ENCODE measurements at regions not wholly inside any gene's neighbourhood (a gene's known extent, or its start where the extent isn't known, plus 50 kb on each side); places are given as distances from the start of the nearest gene placed in this dataset.

DNA sequence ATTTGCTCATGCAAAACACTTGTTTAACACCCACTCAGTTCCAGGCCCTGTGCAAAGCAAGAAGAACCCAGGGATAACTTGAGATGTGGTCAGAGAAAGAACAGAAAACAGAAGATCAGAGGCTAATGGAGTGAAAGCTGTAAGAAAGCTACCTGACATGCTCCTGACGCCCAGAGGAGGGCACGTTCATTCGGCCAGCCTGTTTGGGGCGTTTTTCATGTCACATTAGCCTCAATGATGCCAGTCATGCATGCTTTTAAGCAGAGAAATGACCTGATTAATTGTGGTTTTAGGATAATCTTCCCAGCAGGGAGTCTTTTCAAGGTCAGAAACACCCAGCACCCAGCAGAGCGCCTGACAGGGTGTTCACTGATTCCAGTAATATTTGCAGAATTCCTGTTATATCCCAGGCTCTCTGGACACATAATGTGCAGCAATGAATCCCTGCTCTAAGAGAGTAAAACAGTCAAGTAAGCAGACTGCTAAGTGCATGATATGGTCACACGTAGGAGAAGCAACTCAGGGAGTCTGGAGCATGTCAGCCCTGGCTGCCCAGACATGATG is 320.0 kb downstream of the LRATD1 start:
- H3K4me3 ChIP-seq: no peak overlapping the region

DNA sequence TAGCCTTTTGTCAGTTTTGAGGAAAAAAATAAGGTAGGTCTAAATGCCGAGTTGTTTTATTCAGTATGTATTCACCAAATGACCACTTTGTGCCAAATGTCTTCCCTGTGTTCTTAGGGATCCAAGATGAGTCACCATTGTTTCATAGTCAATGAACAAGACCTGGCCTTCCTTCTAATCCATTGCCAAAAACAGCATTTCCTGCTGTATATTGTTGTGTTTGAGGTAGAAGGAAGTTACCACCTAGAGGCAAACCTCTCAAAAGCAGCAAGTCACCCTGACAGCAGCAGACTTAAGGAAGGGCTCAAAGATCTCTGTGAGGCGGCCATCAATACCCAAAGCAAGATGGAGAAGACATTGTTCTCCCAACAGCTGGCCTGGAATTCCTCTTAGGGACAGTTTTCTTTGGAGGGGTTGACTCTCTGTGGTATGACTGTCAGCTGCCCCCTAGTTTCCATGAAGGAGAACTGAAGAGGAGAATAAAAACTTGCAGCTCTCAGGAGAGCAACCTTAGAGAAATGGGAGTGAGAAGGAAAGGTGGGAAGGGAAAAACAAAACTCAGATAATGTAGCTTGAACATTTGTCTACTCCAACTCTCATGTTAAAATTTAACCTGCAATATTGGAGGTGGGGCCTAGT is 328.3 kb downstream of the LRATD1 start:
- no peak for TF ChIP-seq CTCF (IDR thresholded peaks at IDR 0.05)
- no peak for TF ChIP-seq POLR2A (IDR thresholded peaks at IDR 0.05; ENCODE audit: low read depth)
- TF ChIP-seq EP300 (IDR thresholded peaks at IDR 0.05): no peak
- no peak for TF ChIP-seq POLR2AphosphoS5 (IDR thresholded peaks at IDR 0.05)
- H3K4me3 ChIP-seq: no peak overlapping the region
- H3K27ac ChIP-seq (replicated peaks in 1 of 4): no peak overlapping the region
- H3K9me3 ChIP-seq: no peaks in the 10 kb centered on the region
- no peak for DNase-seq (ENCODE audit: extremely low spot score)
- H3K4me1 ChIP-seq: no peaks in the 10 kb centered on the region
- no peaks in the 10 kb centered on the region for H3K27me3 ChIP-seq
- 75% methylated on average over 2 of the region's 2 CpGs for WGBS
- intact Hi-C loops (cut with DNase I): no loop called here
- no peaks in the 10 kb centered on the region for H3K36me3 ChIP-seq

More for the DNA sequence above, 320.0 kb downstream of the LRATD1 start:
- H3K27ac ChIP-seq (replicated peaks in 1 of 4): no peak overlapping the region
- WGBS: 82% methylated on average over 6 of the region's 6 CpGs
- H3K27me3 ChIP-seq: no peaks in the 10 kb centered on the region
- no peaks in the 10 kb centered on the region for H3K4me1 ChIP-seq
- no peaks in the 10 kb centered on the region for H3K36me3 ChIP-seq
- no peak for TF ChIP-seq POLR2AphosphoS5 (IDR thresholded peaks at IDR 0.05)
- TF ChIP-seq EP300 (IDR thresholded peaks at IDR 0.05): no peak
- TF ChIP-seq CTCF (IDR thresholded peaks at IDR 0.05): no peak
- no peak for TF ChIP-seq POLR2A (IDR thresholded peaks at IDR 0.05; ENCODE audit: low read depth)
- peak; percentile 47 for DNase-seq (ENCODE audit: extremely low spot score)
- intact Hi-C loops (cut with DNase I): no loop called here
- no peaks in the 10 kb centered on the region for H3K9me3 ChIP-seq

DNA sequence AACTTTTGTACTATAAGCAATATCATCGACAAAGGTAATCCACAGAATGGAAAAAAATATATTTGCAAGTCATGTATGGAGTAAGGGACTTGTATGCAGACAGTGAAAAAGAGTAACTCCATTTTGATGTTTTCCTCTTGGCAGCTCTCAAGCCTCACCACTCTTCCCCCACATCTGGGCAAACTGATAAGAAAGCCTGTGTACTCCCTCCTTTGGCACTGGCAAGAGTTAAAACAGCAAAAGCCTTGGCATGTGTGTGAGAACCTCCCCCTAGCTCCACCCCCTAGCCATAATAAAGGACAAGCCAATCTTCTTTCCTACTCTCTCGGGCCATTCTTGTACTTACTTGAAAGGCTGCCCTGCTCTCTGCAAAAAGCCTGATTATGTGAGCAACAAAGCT is 335.2 kb downstream of the LRATD1 start:
- Histone ChIP-seq H3K27ac (replicated peaks in 1 of 4) (no peak overlapping the region), H3K9me3 (no peaks in the 10 kb centered on the region), H3K27me3 (no peaks in the 10 kb centered on the region), H3K4me1 (no peaks in the 10 kb centered on the region), H3K4me3 (no peak overlapping the region), H3K36me3 (no peaks in the 10 kb centered on the region)
- DNase-seq (ENCODE audit: extremely low spot score): no peak
- 75% methylated on average over 2 of the region's 2 CpGs for WGBS
- TF ChIP-seq EP300 (IDR thresholded peaks at IDR 0.05) (no peak), POLR2AphosphoS5 (IDR thresholded peaks at IDR 0.05) (no peak), POLR2A (IDR thresholded peaks at IDR 0.05; ENCODE audit: low read depth) (no peak), CTCF (IDR thresholded peaks at IDR 0.05) (no peak)
- intact Hi-C loops (cut with DNase I): no loop called here

GRCh38 chr2:14975381-14975780 is 342.9 kb downstream of the LRATD1 start:
- no peaks in the 10 kb centered on the region for H3K4me1 ChIP-seq
- H3K27ac ChIP-seq (replicated peaks in 1 of 4): no peak overlapping the region
- peak; percentile 24 for DNase-seq (ENCODE audit: extremely low spot score)
- H3K9me3 ChIP-seq: no peaks in the 10 kb centered on the region
- TF ChIP-seq CTCF (IDR thresholded peaks at IDR 0.05) (no peak), POLR2A (IDR thresholded peaks at IDR 0.05; ENCODE audit: low read depth) (no peak), EP300 (IDR thresholded peaks at IDR 0.05) (no peak), POLR2AphosphoS5 (IDR thresholded peaks at IDR 0.05) (no peak)
- H3K36me3 ChIP-seq: no peaks in the 10 kb centered on the region
- H3K4me3 ChIP-seq: no peak overlapping the region
- WGBS: 79% methylated on average over 2 of the region's 2 CpGs
- intact Hi-C loops (cut with DNase I): no loop called here
- H3K27me3 ChIP-seq: no peaks in the 10 kb centered on the region

- Histone ChIP-seq H3K27ac (replicated peaks in 1 of 4) (no peak overlapping the region), H3K4me3 (no peak overlapping the region), H3K4me1 (no peaks in the 10 kb centered on the region), H3K36me3 (no peaks in the 10 kb centered on the region), H3K9me3 (no peaks in the 10 kb centered on the region), H3K27me3 (no peaks in the 10 kb centered on the region)
- WGBS: 65% methylated on average over 1 of the region's 1 CpG
- no peak for DNase-seq (ENCODE audit: extremely low spot score)
- intact Hi-C loops (cut with DNase I): no loop called here
- TF ChIP-seq POLR2AphosphoS5 (IDR thresholded peaks at IDR 0.05): no peak
- TF ChIP-seq EP300 (IDR thresholded peaks at IDR 0.05): no peak
- no peak for TF ChIP-seq POLR2A (IDR thresholded peaks at IDR 0.05; ENCODE audit: low read depth)
- no peak for TF ChIP-seq CTCF (IDR thresholded peaks at IDR 0.05)
Measured at GRCh38 chr2:14977021-14977420, 344.5 kb downstream of the LRATD1 start.
